Choroid plexus epithelial cell (primary cell): ENCODE measurements at regions not wholly inside any gene's neighbourhood (a gene's known extent, or its start where the extent isn't known, plus 50 kb on each side); places are given as distances from the start of the nearest gene placed in this dataset.
"Not testable (repeated sequence)": the region's sequence is repeated elsewhere in the genome, so short reads cannot be mapped to it uniquely, and the experiment has no call there.

ENCODE experiments used
- DNase-seq: peaks from one replicate; pipeline ENCODE4 v3.0.0-alpha.2; 2010; ENCODE audit warnings: low read depth
- H3K4me3 ChIP-seq: 2 replicates; pipeline ENCODE4 v1.5.1; 2011; ENCODE audit warnings: low read depth, mild to moderate bottlenecking, control low read depth, low read length, moderate library complexity
- TF ChIP-seq, protein P1 (sequence below): conservative IDR thresholded peaks from 2 replicates; pipeline ENCODE4 v1.5.1; 2011; ENCODE audit warnings: low read depth, mild to moderate bottlenecking, control low read depth, inconsistent platforms, low read length, moderate library complexity

DNA sequence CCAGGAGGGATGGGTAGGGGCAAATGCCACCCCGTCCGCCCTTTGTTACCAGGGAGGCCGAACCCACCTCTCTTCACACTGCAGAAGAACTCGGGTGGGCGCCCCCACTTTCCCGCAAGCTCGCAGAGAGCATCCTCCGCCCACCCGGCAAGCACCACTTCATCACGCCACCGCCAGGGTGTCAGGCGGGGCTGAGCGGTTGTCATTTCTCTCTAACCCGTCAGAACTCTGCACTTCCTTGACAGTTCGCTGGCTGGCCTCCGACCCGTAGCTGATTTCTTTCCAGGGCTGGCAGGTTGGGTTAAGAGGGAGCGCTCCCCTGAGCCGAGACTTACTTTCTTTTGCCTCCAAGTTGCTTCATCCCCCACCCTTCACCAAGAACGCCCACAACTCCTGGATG lies 130.7 kb downstream of the CRLF3 start:
- H3K4me3 ChIP-seq, DNase-seq: not testable (repeated sequence)
- TF ChIP-seq, protein P1, sequence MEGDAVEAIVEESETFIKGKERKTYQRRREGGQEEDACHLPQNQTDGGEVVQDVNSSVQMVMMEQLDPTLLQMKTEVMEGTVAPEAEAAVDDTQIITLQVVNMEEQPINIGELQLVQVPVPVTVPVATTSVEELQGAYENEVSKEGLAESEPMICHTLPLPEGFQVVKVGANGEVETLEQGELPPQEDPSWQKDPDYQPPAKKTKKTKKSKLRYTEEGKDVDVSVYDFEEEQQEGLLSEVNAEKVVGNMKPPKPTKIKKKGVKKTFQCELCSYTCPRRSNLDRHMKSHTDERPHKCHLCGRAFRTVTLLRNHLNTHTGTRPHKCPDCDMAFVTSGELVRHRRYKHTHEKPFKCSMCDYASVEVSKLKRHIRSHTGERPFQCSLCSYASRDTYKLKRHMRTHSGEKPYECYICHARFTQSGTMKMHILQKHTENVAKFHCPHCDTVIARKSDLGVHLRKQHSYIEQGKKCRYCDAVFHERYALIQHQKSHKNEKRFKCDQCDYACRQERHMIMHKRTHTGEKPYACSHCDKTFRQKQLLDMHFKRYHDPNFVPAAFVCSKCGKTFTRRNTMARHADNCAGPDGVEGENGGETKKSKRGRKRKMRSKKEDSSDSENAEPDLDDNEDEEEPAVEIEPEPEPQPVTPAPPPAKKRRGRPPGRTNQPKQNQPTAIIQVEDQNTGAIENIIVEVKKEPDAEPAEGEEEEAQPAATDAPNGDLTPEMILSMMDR, result peak; percentile 38

DNA sequence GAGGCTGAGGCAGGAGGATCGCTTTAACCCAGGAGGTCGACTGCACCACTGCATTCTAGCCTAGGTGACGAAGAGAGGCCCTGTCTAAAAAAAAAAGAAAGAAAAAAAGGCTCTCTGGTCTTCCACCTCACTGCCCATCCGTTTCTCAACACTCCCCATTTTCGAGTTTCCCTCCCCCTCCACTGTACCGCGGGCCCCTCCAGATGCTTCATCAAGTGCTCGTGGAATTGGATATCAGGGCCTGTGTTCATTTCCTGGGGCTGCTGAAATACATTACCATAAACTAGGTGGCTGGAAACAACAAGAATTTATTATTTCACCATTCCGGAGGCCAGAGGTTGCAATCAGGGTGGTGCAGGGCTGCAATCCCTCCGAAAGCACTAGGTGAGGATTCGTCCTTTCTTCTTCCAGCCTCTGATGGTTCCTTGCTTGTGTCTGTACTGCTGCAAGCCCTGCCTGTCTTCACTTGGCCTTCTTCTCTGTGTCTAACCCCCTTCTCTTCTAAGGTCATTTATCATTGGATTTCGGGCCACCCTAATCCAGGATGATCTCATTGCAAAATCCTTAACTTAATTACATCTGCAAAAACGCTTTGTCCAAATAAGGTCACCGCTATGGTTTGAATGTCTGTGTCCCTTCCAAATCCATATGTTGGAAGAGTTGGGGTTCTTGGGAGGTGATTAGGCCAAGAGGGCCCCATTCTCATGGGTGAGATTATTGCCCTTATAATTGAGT lies 135.1 kb downstream of the CRLF3 start:
- not testable (repeated sequence) for H3K4me3 ChIP-seq, DNase-seq

DNA sequence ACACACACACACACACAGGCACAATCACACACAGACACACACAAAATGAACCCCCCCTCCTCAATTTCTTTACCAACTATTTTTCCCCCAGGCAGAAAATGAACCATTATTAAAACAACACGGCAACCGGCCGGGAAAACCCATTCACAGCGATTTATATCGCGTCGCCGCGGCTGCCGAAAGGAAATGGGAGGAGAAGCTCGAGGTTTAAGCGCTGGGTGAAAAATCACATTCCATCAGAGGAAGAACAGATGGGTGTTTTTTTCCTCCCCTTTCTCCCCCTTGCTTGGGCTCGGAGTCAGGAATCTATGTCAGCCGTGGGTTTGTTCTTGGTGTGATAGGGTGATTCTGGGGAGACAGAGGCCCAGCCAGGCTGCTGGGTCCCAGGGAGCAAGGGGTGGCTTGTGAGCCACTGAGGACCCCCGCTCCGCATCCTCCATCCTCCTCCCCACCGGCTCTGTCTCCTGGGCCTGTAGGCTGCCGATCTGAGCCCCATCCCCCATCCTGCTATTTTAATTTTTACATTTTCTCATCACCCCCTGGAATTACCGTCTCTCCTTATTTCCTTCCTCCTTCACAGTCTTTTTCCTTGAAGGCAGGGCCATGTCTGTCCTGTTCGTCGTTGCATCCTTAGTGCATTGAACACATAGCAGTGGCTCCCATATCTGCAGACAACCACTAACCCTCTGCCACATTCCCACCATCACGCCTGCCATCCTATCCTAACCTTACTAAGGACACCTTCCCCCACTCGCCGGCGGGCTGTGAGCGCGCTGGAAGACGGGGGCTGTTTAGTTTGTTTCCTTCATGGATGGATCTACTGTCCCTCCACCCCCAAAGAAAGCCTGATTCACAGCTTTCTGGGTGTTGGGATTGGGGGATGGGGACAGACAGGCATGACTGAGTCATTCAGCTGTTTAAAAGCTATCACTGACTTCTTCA lies 137.7 kb downstream of the CRLF3 start:
- H3K4me3 ChIP-seq, result peak overlapping the region; percentile 22
- peak; percentile 45 for DNase-seq

DNA sequence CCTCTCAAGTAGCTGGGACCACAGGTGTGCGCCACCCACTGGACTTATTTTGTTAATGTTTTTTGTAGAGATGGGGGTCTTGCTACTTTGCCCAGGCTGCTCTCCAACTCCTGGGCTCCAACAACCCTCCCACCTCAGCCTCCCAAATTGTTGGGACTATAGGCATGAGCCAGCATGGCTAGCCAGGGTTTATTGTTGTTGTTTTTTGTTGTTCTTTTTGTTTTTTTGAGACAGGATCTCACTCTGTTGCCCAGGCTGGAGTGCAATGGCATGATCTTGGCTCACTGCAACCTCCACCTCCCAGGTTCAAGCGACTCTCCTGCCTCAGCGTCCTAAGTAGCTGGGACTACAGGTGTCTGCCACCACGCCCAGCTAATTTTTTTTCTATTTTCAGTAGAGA lies 142.2 kb downstream of the CRLF3 start:
- not testable (repeated sequence) for H3K4me3 ChIP-seq, DNase-seq

DNA sequence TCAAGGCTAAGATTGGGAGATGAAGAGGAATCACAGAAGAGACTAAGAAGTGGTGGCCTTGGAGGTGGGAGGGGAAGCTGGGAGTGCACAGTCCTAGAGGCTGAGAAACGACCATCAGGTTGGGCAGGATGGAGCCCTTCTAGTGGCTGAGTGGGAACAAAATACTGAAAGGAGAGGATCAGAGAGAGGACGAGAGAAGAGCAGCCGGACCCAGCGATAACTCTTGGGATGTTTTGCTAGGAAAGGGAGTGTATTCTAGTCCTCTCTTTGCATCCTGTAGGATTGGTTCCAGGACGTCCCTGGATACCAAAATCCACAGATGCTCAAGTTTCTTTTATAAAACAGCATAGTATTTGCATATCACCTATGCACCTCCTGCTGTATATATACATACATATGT lies 143.8 kb downstream of the CRLF3 start:
- H3K4me3 ChIP-seq, DNase-seq: not testable (repeated sequence)

DNA sequence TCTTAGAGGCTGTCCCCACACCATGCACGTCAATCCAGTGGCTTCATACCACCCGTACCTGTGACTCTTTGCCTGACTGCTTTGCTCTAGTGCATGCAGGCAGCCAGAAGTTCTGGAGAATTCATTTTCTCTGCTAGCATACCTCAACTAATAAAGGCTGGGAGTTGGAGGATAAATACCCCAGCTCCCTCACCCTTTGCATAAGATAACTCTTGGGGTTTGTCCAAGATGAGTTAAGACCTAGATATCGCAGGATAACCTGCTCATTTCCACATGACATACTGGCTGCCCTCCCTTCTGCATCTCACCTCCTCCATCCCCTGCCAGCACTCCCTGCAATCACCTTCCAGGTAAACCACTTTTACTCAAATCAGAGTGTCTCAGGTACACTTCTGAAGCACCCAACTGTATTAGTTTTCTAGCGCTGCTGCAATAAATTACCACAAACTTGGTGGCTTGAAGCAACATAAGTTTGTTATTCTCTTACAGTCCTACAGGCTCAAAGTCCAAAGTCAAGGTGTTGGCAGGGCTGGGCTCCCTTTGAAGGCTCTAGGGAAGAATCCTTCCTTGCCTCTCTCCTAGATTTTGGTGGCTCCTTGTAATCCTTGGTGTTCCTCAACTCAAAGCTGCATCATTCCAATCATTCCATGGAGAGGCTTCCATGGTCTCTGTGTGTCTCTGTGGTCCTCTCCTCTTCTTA lies 146.8 kb downstream of the CRLF3 start:
- H3K4me3 ChIP-seq, result no peak overlapping the region
- DNase-seq, result no peak
- TF ChIP-seq, protein P1, result no peak

DNA sequence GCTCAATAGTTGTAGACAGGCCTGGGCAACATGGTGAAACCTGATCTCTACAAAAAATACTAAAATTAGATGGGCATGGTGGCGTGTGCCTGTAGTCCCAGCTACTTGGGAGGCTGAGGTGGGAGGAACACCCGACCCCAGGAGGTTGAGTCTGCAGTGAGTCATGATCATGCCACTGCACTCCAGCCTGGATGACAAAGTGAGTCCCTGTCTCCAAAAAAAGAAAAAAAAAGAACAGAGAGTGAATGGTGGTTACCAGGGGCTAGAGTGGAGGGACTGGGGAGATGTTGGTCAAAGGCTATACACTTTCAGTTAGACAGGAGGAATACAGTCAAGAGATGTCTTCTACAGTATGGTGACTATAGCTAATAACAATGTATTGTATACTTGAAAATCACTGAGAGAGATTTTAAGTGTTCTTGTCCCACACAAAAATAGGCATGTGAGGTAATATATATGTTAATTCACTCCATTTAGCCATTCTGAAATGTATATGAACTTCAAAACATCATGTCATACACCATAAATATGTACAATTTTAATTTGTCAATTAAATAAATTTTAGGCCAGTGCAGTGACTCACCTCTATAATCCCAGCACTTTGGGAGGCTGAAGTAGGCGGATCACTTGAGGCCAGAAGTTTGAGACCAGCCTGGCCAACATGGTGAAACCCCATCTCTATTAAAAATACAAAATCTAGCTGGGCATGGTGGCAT lies 148.6 kb downstream of the CRLF3 start:
- not testable (repeated sequence) for H3K4me3 ChIP-seq, DNase-seq

DNA sequence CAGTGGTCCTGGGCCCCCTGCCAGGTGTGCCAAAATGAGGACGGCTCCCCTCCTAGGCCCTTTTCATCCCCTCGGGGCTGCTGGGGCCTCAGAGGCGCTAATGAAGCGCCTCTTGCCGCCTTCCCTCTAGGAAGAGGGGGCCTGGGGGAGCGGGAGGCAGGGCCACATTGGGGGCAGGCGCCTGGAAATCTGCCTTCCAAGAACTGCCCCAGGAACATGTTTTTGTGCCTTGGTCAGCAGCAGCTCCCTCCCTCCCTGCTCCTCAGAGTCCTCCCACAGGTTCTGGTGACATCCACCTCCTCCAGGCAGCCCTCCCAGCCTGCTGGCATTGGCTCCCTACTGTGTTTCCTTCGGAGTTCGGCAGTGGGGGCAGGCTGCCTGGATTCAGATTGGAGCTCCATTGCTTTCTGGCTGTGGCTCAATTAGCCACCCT lies 155.3 kb downstream of the CRLF3 start:
- not testable (repeated sequence) for H3K4me3 ChIP-seq, DNase-seq

DNA sequence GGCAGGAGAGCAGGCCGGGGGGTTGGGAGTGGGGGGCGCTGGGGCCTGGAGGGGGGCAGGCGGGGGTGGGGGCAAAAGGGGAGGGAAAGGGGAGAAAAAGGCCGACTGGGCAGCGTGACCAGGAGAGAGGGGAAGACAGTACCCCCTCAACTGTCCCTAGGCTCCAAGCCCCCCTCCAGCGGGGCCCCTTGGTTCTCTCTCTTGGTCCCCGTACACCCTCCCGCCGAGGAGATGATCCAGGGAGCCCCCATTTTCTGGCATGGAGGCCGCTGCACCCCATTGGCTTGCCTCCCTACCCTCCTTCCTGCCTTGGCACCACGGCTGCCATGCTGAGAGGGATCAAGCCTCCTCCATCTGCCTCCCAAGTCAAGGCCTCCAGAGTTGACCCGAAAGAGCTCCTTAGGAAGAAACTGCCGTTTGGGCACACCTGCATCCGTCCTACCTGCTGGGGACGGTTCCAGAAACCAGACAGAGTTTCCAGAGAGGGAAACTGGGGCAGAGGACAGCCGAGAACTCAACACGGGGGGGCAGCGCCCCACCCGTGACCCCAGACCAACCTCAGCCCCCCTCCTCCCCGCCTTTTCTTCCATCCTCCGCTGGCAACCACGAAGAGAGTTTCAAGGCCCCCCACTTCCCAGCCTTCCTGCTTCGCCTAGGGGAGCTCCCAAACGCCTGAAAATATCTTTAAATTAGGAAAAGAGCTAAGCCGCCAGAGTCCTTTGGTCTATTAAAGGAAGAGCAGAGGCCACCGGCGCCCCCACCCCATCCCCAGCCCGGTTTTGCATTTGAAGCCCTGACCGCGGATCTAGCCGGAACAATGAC lies 155.9 kb downstream of the CRLF3 start:
- H3K4me3 ChIP-seq, DNase-seq: not testable (repeated sequence)

DNA sequence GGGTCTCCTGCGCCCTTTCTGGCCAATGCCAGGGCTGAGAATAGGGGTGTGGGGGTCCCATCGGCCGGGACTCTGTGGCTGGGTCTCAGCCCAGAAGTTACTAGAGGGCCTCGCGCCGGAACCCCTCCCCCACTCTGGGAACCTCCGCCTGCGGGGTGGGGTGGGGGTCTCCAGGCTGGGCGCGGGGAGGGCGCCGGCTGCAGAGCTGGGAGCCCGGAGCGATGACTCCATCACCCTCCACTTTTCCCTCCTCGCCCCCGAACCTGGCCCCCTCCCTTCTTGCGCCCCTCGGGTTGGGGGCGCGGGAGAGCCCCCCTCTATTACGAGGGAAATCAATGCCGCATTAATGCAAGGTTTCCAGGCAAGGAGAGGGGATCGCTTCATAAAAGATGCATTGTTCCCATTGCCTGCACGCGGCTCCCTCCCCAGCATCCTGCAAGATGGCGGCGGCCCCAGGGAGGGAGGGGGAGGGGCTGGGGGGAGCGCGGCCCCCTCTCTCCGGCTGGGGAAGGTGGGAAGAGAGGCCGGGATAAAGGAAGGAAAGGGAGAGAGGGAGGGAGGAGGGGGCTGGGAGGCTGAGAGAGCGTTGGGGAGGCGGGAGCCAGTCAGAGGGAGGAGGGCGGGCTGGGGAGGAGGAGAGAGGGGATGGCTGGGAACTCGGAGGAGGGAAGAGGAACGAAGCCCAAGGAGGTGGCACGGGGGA lies 156.7 kb downstream of the CRLF3 start:
- DNase-seq, result peak; percentile 75
- peak overlapping the region; percentile 53 for H3K4me3 ChIP-seq

DNA sequence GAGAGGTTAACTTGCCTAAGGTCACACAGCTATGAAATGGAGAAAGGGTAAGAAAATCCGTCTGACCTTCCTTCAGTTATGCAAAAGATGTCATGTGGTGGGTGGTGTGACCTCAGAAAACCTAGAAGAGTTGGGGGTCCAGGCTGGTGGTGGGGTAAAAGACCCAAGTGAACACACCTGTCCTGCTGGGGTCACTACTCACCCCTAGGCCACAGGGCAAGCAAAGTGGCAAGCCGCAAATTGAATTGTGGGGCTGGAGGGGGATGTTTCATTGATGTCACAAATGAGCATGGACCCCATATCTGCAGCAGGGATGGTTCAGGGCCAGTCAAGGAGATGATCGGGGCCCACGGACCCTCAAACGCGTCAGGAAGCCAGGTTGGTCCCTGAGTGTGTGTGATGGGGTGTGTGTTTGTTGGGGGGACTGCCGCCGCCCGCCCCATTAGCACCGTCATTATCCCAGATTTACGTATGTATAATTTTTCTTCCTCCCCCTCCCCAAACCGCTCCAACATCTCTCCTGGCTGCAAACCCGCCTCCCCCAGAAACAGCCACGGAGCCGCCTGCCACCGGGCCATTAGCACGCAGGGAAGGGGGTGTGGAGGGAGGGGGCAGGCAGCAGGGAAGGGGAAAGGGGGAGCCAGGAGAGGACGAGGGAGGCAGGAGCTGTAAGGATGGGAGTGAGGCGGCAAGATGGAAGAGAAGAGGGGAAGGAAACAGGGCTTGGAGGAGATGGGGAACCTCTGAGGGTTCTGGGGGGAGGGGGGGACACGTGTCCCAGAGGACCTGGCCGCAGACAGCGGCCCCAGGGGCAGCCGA lies 157.4 kb downstream of the CRLF3 start:
- not testable (repeated sequence) for DNase-seq
- peak overlapping the region; percentile 24 for H3K4me3 ChIP-seq

DNA sequence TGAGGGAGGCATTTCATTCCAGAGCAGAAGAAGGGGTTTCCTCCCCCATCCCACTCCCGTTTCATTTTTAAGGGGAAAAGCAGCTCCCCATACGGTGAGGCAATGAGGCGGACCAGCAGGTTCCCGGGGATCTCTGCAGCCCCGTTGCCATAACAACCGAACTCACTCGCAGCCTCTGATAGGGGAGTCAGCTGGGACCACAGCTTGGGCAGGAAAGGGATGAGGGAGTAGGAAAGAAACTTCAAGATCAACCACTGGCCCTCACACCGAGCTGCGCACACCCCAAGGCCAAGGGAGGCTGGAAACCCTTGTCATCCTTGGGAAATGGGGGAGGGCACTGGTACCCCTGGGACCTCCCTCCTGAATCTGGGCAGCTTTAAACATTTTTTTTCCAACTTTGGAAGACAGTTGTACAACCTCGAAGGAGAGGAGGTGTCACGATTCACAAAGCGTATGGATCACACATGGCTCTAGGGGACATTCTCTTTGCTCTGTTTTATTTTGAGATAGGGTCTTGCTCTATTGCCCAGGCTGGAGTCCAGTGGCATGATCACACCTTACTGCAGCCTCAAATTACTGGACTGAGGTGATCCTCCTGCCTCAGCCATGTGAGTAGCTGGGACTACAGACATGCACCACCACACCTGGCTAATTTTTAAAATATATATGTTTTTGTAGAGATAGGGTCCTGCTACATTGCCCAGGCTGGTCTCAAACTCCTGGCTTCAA lies 160.6 kb downstream of the CRLF3 start:
- not testable (repeated sequence) for DNase-seq, H3K4me3 ChIP-seq

DNA sequence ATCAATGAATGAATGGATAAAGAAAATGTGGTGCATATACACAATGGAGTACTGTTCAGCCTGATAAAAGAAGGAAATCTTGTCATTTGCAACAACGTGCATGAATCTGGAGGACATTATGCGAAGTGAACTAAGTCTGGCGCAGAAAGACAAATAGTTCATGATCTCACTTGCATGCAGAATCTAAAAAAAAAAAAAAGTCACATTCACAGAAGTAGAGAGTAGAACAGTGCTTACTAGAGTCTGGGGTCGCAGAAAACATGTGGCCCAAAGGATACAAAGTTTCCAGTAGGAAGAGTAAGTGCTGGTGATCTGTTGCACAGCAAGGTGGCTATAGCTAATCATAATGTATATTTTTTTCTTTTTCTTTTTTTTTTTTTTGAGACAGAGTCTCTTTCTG lies 167.3 kb downstream of the CRLF3 start:
- not testable (repeated sequence) for DNase-seq, H3K4me3 ChIP-seq
